HG03135 (cell line): ENCODE measurements at regions not wholly inside any gene's neighbourhood (a gene's known extent, or its start where the extent isn't known, plus 50 kb on each side); places are given as distances from the start of the nearest gene placed in this dataset.

ENCODE experiments used
- ATAC-seq: cut with Tn5 transposase; IDR thresholded peaks from one replicate; pipeline ENCODE4 v1.9.1; 2021; ENCODE audit warnings: mild to moderate bottlenecking, moderate library complexity; ENCODE audit not compliant: unreplicated experiment

DNA sequence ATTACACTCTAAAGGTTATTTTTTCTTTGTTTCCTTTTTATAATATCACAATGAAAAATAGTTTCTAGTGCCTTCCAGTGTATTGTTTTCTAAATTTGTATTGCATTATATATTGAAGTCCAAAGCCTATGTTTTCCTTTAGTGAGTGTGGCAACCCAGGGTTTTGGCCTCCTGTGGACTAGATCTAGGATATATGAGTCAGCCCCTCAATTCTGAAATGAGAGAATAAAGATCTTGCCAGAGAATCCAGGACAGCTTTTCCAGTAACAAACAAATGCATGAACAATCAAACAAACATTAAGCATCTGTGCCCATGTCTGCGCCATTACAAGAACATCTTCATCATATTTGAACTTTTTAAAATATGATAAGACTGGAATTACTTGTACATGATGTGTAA is 70.7 kb upstream of the SSTR1 start:
- ATAC-seq: no peak

DNA sequence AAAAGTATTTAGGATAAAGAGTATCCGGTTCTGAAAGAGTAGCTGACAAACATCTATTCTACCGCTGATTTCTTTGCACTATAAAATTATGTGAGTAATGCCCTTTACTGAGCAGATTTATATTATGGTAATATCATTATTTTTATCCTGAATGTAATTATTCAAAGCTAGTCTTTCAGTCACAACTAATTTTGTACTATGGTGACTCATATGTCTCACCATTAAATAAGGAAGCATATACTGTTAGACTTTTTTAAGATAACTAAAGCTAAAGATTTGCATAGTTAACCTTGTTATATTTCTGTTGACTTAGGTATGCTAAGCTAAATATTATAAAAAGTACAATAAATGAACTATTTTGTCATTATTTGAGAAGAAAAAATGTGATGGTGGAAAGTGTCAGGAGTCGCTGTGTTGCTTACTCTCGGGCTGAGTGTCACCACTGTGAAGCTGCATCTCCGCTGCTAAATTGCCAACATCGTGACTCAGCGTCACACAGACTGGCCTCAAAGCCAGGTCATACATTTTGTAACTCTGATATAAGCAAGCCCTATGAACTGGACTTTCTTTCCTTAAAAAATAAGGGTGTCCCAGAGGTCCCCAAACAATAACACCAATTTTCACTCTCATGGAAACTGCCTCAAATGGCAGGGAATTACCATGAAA is 69.1 kb upstream of the SSTR1 start:
- no peak for ATAC-seq

DNA sequence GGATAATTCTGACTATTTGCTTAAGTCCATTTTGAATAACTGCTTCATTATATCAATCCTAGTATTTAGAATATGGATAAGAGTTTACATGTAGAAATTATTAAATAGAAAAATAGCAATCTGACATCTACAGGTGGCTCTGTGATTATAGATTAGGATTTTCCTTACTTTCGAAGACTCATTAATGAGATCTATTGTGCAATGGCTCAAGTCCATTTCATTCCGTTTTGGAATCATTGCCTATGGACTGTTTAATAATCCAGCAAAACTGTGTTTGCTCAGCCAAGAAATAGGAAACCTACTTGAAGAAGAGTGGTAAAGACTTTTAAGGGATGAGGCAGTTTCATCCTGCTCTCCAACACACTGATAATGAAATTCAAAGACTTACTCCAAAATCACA is 67.8 kb upstream of the SSTR1 start:
- ATAC-seq: no peak

DNA sequence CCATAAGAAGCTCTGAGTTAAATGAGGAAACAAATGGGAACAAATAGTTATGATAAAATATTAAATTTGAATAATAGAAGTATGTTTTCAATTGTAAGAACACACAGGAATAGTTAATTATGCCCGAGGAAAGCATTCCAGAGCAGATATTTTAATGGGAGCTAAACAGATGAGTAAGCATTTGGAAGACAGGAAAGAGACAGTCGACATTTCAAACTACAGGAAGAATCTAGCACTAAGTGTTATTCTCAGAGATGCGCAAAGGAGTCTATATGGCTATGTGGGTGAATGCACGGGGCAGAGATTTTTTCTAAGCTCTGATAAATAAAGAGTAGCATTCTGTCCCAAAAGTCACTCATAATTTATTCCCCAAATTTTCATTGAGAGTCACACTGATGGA is 64.5 kb upstream of the SSTR1 start:
- no peak for ATAC-seq

DNA sequence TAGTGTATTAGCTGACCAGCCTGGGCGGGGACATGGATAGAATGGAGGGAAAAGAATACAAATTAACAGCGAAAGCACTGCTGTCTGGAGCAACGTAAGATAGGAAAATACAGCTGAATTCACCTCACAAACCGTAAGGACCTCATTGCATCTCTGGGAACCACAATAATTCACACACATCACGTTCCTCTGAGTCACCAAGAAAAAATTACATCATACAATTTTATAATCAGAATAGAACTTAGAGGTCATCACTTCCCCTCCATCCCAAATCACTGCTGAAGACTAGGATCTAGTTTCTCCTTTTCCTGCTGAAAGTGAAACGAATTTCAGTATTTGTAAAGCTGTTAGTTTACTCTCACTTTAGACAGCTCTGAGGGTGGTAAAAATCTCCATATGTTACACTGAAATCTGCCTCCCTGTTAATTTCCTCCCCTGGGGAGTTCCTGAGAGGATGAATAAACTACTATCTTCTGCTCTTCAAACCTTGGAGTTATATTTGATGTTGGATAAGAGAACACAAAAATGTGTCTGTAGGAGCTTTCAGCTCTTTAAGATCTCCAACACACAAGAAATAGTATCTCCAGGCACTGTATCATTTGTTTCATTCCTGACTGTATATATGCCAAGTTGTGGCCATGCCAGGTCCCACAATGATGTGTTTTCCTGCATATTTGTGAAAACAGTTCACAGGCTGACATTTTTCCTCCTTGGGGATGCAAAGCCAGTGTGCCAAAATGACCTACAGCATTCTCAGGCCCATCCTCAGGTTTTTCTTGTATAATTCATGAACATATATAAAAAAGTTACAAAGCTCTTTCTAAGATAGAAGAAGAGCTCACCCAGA is 63.8 kb upstream of the SSTR1 start:
- no peak for ATAC-seq

DNA sequence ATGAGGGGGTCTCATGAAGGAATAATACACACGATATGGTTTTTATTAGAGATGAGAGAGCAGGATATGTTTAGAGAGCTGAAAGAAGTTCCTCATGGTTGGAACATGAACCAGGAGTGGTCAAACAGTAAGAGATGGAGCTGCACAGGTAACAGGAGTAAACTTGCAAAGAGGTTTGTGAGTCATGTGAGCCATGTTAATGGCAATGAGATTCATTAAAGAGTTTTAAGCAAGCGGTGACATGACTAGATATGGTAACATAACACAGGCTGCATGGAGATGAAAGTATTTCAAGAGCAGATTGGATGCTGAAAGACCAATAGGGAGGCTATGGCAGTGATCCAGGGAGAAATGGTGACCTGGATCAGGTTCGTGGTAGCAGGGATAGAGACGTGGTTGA is 62.6 kb upstream of the SSTR1 start:
- no peak for ATAC-seq

DNA sequence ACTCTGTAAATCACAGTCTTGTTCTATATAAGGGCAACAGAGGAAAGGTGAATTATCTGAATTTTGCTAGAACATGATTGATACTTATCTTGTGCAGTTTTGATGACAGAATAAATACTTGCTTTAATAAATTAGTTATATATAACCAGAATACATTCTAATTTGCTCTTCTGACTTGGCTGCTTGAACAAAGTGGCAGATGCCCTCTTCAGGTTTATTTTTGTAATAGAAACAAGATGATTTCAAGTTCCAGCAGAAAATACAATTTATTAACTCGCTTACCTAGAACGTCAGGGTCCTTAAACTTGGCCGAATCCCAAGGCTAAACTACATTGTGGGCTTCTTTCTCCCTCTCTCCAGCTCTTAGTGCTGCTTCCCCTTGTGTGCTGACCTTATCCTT is 57.6 kb upstream of the SSTR1 start:
- ATAC-seq: no peak
